ENCODE measurements at regions not wholly inside any gene's neighbourhood (a gene's known extent, or its start where the extent isn't known, plus 50 kb on each side); places are given as distances from the start of the nearest gene placed in this dataset.

DNA sequence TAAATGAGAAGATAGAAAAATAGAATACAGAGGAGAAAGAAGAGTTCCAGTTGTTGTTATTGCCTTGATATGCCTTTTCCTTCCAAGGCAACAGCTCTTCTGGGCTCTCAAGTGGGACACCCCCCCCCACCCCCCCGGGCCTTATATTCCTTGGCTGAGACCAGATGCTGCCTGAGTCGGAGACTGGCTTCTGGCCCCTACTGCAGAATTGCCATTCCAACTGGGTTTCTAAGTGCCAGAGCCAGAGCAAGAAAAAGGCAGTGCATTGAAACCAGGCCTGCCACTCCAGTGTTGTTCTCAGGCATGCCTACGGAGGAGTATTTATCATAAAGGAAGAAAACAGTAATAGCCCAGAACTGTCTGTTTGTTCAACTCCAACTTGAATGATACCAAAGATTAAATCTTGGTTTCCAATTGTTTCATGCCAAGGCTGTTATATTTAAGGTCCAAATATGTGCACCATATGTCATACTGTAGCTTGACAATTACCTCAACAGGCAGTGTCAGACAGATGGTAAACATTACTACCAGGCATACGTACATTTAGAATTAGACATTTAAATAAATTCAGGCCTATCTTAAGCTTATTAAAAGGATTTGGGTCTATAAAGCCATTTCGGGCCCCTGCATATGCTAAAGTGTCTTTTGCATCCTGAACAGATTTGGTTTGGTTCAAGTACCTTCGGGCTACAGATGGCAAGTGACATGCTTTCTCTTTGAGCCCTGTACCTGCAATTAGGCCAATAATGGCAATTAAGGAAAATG lies 209.9 kb upstream of the SEMA6D start:
- in situ Hi-C loops (cut with HindIII; ENCODE audit: low sequenced_read_pairs) = no loop called here

DNA sequence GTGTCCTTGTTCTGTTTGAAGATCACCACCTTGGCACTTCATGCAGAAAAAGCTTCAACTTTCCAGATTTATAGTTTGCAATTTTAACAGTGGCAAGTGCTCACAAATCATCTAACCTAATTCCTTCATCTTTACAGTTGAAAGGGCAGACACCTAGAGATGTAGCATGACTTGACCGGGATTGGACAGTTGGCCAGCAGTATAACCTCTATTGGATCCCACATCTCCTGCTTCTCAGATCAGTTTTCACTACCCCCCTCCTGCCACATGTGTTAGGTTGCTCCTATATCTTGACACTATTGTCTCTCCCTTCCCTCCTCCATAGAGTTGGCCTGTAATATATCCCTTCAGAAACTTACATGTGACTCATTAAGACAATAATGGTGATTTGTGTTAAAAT lies 206.0 kb upstream of the SEMA6D start:
- in situ Hi-C loops (cut with HindIII; ENCODE audit: low sequenced_read_pairs) = no loop called here

DNA sequence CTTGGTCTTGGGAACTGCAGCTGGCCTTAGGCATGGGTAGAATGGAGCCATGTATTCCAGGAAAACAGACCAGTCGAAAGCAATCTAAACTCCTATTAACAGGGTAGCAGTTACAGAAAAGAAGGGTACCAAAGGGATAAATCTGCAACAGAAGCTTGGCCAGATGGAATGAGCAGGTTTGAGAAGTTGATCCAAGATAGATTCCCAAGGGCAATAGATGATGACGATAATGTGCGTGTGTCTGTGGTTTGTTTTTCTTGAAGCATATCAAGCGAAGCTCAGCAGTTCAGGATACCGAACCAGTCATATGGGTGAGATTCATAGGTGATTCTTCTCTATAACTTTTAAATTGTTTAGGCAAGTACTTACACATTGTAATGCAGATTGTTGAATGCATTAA lies 203.8 kb upstream of the SEMA6D start:
- in situ Hi-C loops (cut with HindIII; ENCODE audit: low sequenced_read_pairs) = no loop called here

DNA sequence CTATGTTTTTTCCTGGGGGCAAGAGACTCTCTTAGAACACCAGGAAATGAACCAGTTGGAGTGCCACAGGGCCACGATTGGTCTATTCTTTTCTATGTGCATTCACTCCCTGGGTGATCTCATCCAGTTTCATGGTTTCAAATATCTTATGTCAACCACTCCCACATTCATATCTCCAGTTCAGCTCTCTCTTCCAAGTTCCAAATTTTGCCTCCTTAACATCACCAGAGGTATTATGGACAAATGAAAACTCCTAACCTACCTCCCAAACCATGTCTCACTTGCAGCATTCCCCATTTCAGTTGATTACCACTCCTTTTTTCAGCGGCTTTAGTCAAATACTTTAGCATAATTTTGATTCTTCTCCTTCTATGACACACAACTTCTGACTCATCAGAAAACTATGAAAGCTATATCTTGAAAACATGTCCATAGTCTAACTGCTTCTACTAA lies 203.1 kb upstream of the SEMA6D start:
- in situ Hi-C loops (cut with HindIII; ENCODE audit: low sequenced_read_pairs) = no loop called here

DNA sequence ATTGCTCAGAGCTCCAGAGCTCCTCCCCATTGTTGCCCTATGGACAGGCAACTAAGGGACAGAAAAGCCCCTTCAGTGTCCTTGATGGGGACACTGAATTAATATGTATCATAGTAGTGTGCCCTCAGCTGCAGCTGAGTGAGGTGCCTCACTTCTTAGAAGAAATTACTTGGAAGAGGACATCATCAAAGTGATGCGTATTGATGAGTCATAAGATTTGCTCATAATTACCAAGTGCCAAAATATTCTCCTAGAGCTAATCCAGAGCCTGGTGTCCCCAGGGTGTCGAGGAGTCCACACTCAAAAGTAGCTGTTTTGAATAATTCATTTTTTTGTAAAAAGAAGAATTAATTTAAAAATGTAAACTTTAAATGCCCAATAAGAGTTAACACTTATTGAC lies 200.7 kb upstream of the SEMA6D start:
- in situ Hi-C loops (cut with HindIII; ENCODE audit: low sequenced_read_pairs) = no loop called here

DNA sequence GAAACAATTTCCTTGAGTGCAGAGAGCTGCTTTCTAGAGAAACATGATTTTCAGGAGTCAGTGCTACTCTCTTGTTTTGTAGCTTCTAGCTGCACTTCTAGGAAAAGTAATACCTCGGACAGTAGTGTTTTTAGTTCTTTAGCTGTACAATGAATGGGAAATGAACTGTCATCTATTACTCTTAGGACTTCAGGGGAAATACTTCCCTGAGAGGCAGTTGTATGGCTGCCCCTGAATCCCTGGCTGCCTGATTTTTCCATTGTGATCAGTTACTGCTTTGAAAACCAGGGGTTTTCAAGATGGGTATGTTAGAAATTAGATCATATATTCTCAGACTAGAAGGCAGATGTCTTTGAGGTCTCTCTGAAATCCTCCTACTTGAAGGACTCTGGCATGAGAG lies 200.3 kb upstream of the SEMA6D start:
- in situ Hi-C loops (cut with HindIII; ENCODE audit: low sequenced_read_pairs) = no loop called here

DNA sequence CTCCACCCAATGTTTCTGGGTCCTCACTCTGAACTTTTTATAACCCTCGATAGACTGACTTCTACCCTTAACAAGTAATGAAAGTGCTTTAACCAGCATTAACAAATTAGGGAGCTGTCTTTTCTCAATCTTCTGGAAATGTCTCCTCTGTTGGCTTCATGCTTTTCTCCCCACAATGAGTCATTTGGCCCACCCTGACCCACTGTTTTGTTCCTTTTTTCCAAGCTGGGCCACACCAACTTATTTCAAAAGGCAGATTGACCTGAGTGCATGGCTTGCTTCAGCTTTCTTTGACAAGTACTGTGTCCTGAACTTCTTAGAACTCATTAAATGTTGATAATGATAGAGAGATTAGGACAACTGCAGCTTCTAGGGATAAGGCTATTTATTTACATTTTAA lies 199.6 kb upstream of the SEMA6D start:
- in situ Hi-C loops (cut with HindIII; ENCODE audit: low sequenced_read_pairs) = no loop called here

DNA sequence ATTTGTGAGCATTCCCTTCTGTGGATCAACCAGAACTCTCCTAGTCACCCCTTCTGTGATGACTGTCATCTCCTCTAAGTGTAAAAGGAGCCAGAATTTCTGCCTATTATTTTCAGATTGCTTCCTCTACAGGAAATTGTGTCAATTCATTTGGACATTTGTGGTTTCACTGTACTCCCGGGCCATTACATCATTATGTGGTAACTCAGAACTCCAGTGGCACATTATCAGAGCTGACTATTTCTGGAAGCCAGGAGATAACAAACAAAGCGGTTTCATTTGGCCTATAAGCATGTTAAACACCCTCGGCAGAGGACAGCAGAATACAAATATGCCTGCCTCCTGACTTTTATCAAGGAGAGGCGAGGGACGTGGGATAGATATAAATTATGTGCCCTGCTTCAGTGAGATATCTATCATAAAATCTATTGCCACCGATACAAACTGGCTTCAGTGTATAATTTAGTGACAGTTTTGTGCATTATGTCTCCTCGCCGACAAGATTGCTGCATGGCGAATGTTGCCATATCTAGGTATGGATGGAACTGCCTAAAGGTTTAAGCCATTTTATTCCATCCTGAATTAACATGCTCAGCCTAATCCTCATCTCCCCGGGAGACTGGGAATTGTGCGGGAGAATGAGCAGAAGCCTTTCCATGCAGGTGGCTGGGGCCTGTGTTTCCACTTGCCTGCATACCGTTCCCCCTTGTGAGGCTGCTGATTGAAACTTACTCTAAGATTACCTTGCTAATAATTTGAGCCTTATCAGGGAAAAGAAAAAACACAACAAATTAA lies 193.4 kb upstream of the SEMA6D start:
- in situ Hi-C loops (cut with HindIII; ENCODE audit: low sequenced_read_pairs) = no loop called here

DNA sequence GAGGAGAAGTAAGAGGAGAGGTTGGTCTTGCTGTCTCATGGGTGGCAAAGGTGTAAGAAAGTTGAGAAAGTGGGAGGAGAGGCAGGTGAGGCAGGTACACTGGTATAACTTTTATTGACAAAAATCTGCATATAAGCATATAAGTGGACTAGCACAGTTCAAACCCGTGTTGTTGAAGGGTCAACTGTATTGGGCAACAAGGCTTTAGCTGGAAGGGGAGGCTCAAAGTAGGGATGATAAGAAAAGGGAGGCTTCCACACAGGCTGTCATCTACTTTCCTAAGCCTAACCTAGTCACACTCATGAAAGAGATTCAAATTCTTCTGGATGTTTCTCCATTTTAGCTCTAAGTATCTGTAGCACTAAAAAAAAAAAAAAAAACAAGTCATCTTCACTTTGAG lies 188.1 kb upstream of the SEMA6D start:
- in situ Hi-C loops (cut with HindIII; ENCODE audit: low sequenced_read_pairs) = no loop called here

DNA sequence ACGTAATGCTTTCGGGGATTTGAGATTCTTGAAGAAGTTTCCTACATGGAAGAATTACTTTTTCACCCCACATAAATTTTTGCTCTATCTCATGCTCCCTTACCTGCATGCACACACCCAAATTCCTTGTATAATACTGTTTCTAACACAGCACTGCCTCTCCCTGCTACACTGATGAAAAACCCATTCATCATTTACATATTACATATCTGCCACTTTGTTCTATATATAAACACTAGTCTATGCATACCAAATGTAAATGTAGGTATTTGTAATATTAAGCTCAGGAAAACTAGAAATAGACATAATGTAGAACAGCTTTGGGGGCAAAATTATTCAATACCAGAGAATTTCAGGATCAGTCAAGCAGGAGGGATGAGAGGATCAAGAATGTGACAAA lies 182.6 kb upstream of the SEMA6D start:
- in situ Hi-C loops (cut with HindIII; ENCODE audit: low sequenced_read_pairs) = no loop called here

DNA sequence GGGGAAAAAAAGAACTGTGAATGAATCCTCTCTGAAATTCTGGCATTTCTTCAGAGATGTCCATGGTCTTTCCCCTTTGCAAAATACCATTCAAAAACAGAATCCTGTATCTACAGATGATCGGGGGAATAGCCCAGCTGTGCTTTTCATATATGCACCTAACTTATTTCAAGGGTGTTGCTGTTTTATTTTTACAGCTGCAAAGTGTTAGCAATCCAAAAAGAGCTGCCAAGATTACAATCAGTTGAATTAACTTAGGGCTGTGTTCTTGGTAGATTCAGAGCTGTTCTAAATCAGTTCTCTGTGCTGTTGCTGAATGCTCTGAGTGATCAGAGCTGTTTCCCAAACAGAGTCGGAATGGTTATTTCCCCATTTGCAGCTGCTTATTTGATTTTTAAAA lies 175.7 kb upstream of the SEMA6D start:
- in situ Hi-C loops (cut with HindIII; ENCODE audit: low sequenced_read_pairs) = no loop called here

DNA sequence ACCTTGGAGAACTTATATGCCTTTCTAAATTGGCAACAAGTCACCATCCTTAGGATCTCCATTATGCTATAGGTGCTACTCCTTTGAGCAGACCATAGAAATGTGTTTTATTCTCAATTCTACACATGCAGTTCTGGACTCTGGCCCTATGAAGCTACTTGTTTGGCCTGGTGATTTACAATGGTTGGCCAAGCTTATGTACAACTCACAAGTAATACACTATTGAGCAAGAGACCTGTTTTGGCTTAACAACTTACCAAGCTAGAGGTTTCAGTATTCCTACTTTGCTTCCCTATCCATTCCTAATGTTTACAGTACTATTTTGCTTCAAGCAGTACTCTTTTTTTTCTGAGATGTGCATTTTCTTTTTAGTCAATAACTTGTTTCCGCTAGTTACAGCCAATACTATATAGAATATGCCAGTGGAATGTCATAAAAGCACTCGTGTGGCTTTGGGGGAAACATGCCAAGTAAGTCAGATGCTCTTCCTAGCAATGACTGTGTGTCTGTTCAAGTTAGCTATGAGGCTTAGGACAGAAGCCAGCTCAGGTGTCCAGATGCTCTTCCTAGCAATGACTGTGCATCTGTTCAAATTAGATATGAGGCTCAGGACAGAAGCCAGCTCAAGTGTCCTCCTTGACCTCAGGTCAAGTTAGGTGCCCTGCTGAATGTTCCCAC lies 174.9 kb upstream of the SEMA6D start:
- in situ Hi-C loops (cut with HindIII; ENCODE audit: low sequenced_read_pairs) = no loop called here

DNA sequence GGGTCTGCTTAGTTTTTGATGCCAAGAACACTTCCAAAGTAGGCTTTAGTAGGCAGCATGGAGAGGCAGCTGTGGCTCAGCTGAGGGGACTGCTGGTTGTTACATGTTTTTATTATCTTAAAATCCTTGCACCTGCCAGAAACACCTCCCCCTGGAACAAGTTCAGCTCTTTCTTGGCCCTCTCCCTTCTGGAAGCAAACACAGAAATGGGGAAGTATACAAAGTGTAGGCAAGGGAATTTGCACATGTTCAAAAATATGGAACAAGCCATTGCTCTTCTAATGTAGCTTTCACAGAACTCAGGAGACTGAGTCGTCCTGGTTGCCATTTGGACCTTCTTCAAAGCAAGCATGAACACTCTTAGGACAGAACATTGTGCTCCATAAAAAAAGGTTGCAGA lies 169.1 kb upstream of the SEMA6D start:
- in situ Hi-C loops (cut with HindIII; ENCODE audit: low sequenced_read_pairs) = no loop called here

DNA sequence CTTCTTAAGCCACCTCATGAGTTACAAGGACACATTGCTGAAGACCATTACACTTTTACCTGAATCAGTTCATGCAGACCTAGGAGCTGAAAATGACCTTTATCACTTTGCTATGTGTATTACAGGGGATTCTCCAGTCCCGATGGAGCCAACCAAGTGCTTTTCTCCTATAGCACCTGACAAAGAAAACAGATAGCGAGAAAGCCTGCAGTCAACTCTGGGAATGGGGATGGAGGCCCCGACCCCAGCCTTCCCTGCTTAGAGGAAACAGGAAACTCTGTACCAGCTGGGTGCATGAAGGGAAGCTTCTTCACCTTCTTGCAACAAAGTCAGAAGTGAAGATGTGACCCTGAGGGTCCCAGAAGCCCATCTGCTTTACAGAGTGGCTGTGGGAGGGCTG lies 168.3 kb upstream of the SEMA6D start:
- in situ Hi-C loops (cut with HindIII; ENCODE audit: low sequenced_read_pairs) = no loop called here

DNA sequence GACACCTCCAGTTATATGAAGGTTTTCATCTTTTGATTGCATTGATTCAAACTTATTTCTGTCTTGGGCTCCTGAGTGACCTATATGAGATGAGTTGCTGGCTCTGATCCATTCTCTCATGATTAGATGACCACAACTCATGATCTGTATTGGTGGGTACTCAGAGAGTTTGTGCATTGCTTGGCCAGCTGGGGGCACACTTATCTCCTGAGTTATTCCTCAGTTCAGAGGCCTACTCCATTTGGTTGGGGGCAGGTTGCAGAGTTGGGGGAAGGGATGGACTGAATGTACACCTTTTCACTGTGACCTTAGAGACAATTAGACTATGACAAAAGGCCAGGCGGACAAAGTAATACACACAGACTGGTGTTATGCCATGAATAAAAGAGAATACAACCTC lies 166.2 kb upstream of the SEMA6D start:
- in situ Hi-C loops (cut with HindIII; ENCODE audit: low sequenced_read_pairs) = no loop called here

DNA sequence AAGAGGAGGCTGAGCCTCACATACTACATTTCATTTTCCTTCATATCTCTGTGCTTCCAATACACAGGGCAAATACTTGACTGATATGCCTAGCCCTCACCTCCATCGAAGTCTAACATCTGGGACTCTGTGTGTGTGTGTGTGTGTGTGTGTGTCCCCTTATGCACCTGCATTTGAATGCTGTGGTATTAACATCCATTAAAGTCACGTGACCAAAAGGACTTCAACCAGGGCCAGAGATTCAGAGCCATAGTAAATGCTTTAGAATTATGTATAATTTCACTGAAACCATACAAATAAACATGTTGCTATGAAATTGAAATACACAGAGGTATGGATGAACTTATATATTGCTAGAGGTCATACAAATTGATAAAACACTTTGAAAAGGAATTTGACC lies 165.8 kb upstream of the SEMA6D start:
- in situ Hi-C loops (cut with HindIII; ENCODE audit: low sequenced_read_pairs) = no loop called here

DNA sequence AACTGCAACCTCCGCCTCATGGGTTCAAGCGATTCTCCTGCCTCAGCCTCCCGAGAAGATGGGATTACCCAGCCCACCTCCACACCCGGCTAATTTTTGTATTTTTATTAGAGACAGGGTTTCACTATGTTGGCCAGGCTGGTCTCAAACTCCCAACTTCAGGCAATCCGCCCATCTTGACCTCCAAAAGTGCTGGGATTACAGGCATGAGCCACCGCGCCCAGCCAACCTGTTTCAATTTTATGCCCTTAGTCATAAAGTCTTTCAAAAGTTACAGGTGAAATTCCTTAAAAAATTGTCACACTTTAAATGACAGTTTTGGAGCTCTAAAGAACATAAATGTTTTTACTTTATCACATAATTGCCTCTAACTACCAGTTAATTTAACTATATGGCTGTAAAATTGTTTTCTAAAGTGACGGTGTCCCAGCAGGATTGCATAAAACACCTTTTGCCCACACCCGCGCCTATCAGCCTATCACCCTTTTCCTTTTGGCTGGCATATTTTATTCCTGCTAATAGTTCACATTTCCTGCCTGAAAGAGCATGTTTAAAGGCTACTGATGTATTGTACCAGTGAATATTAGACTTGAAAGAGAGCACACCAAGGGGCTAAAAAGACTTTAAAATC lies 164.2 kb upstream of the SEMA6D start:
- in situ Hi-C loops (cut with HindIII; ENCODE audit: low sequenced_read_pairs) = no loop called here

DNA sequence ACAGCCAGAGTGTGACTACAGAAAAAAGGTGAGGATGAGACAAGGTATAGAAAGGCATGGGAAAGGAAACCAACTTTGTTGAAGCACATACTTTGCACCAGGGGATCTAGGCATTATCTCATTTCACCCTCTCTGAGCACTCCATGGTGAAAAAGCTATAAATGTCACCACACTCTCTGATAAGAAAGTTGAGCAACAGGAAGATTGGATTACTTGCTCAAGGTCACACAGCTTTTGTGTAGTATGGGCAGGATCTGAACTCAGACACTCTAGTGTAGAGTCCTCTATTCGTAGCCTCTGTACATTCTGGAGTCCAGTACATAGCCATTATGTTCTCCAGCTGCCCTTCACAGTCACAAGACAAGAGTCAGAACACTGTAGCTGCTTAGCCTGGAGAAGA lies 163.4 kb upstream of the SEMA6D start:
- in situ Hi-C loops (cut with HindIII; ENCODE audit: low sequenced_read_pairs) = no loop called here

DNA sequence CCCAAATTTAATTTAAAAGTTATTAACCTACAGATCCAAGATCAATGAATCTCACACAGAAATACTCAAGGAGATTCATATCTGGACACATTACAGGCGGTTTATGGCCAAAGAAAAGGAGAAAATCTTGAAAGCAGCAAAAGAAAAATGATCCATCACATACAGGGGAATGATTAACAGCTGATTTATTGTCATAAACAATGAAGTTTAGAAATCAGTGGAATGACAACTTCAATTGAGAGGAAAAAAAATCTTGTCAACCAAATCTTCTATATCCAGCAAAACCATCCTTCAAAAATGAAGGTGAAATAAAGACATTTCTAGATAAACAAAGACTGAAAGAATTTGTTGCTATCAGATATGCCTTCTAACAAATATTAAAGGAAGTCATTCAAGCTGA lies 156.2 kb upstream of the SEMA6D start:
- in situ Hi-C loops (cut with HindIII; ENCODE audit: low sequenced_read_pairs) = no loop called here

DNA sequence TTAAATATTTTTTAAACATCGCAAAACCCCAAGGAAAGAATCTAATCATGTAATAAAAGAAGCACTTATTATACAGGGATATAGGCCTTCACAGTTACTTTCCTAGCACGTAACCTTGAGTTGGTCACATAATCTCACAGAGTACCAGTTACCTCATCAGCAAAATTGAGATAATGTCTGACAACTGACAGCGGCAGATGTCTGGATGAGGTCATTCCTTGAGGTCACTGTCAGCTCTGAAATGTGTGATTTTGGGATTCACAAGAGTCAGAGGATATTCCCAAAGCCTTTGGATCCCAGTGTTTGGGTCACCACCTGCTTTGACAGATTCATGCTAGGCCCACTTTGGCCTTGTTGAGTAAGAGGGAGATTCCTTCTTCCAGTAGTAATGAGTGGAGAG lies 151.4 kb upstream of the SEMA6D start:
- in situ Hi-C loops (cut with HindIII; ENCODE audit: low sequenced_read_pairs) = no loop called here

DNA sequence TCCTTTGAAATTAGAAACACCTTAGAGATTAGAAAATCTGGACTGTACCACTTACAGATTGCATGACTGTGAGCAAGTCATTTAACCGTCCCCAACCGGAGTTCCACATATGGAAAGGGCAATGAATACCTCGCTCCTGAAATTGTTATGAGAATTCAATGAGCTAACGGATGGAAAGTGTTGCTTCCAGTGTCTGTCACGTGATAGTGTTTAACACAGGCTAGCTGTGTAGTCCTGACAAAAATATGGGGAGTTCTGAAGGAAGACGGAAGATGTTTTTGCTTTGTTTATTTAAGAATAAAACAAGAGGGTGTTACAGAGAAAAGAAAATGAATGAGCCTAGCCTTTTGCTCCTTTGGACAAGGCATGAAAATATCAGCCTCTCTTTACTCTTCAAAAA lies 150.7 kb upstream of the SEMA6D start:
- in situ Hi-C loops (cut with HindIII; ENCODE audit: low sequenced_read_pairs) = no loop called here
